GM18499 (cell line): ENCODE measurements at regions not wholly inside any gene's neighbourhood (a gene's known extent, or its start where the extent isn't known, plus 50 kb on each side); places are given as distances from the start of the nearest gene placed in this dataset.

ENCODE experiments used
- ATAC-seq: cut with Tn5 transposase; IDR thresholded peaks from one replicate; pipeline ENCODE4 v1.9.1; 2021; ENCODE audit warnings: moderate number of reproducible peaks; ENCODE audit not compliant: insufficient read depth, unreplicated experiment

DNA sequence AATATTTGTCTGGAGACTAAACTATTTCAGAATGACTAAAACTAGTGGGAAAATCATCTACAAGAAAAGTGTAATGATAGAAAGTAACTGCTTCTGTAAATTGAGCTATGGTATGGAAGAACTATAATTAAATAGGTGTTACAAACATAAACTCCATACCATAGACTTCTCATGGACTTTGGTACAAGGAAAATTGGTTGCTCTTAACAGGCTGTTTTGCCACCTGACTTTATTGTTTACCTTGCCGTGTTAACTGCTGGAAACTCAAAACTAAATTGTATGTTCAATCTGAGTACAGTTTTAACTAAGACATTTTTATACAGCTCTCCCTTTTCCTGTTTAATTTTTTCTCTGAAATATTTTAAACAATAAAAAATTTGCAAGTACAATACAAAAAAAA, 261.8 kb upstream of the POU3F2 start:
- no peak for ATAC-seq

GRCh38 chr6:98574984-98575383, 259.4 kb upstream of the POU3F2 start:
- no peak for ATAC-seq

DNA sequence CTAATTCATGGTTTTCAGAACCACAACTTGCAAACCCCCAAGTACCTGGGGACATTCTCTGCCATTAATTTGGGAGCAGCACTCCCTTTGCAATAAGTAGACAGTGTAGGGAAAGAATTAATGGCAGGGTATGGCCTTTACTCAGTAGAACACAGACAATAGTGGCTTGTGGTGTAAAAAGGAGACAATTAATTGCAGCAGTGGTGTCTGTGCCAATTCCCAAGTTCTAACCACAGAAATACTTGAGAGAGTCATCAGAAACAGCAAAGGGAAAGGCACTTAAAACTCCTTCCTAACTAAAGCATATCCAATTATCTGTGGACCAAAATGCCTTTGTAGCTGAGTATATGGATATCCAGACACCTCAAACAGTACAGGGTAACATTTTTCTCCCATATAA, 257.6 kb upstream of the POU3F2 start:
- ATAC-seq = no peak

DNA sequence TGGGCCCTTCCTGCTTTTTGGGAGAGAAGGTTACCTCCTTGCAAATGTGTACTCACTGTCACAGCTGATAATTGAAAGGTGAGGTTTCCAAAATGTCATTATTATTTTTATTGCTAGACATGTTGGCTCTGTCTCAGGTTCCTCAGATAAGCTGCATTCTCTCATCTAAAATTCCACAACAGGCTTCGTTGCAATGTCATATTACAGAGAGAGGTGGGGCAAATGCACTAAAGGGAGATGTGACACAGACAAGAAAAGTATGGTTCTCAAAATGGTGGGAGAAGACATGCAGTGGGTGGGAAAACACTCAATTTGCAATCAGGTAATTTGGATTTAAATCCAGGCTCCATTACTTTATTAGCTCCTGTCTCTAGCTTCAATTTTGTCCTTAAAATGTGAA, 256.4 kb upstream of the POU3F2 start:
- no peak for ATAC-seq

DNA sequence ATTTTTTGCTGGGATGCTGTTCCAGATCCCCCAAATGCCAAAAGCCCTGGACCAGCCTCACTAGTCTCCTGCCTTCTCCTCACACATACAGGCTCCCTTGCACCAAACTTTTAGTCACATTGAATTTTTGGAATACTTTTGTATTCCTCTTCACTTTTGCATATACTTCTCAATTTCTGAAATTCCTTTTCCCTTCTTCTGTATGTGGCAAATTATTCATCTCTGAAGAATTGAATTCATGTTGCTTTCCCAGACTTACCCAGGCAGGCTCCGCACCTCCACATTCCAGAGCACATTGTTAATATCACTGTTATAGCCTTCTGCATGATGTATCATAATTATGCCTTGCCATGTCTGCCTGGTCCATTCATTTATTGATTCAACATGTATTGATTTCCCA, 255.3 kb upstream of the POU3F2 start:
- ATAC-seq = no peak

- no peak for ATAC-seq
These were observed 254.4 kb upstream of the POU3F2 start for GRCh38 chr6:98579941-98580340.

GRCh38 chr6:98581705-98582104, 252.7 kb upstream of the POU3F2 start:
- no peak for ATAC-seq

DNA sequence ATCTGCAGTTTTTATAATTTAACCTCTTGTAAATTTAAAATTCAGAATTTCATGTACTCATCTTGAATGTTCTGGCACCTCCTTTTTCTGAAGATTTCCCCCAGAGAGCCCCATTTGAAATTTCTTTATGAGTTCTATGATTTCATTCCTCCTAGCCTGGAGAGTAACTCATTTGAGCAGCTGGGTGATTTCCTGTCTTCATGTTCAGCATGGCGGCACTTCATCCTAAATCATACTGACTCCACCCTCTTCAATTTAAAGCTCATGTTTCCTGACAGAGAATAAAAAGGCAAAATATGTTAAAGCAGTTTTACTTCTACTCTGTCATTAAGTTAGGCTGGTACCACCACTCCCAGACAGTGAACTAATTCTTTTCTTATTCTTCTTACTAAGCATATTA, 250.9 kb upstream of the POU3F2 start:
- no peak for ATAC-seq

DNA sequence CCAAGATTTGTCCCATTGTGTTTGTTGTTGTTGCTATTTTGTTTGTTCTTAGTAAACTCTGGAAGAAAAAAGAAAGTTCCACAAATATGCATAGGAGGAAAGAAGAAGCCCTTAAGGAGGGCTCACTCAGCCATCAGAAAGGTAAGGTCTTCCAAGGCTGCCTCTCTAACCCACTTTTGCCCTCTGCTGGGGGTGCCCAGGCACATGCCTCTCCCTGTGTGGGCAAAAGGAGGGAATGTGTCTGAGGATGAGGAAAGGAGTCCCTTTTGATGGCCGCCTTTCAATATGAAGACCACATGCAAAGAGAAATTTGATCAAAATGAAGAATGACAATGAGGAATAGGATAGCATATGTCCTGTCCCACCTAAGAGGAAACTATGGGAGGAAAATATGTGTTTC, 248.2 kb upstream of the POU3F2 start:
- no peak for ATAC-seq

DNA sequence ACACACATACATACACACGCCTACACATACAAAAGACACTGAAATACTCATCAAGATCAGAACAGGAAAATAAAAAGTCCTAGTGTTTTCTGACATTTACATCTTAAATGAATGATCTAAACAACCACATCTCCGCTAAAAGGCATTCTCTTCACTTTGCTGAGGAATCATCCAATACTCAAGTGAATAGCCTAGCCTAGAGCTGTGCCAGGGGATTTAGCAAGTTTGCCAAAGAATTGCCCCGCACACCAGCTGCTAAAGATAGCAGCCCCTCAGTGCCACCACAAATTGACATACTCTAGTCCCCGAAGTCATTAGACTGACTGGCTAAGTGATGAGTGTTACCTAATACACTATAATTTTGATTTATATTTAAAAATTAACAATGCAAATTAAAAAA, 246.8 kb upstream of the POU3F2 start:
- ATAC-seq = no peak

GRCh38 chr6:98589536-98589935, 244.8 kb upstream of the POU3F2 start:
- ATAC-seq = no peak

DNA sequence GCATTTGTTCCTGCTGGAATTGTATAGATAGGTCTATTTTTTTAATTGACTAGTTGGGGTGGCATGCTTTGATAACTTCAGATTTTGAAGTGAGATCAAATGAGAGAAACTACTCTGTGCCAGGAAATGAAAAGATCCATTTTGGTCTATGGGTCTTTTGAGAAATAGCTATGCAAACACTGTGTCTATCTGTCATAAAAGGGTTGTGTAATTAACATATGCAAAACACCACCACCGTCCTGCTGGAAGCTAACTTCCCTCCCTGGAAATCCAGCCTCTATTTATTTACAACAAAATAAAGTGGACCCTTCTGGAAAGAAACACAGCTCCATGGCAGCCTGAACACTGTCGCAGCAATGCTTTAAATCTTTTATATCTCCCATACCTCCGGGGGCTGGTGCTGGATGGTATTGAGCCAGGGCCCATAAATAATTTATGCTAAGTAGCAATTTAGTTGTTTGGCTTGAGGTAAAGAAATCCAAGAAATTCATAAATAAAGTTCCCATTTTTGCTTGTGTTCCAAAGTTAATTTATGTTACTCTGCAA, 244.2 kb upstream of the POU3F2 start:
- no peak for ATAC-seq

GRCh38 chr6:98590997-98591396, 243.4 kb upstream of the POU3F2 start:
- no peak for ATAC-seq

GRCh38 chr6:98593676-98594075, 240.7 kb upstream of the POU3F2 start:
- no peak for ATAC-seq

DNA sequence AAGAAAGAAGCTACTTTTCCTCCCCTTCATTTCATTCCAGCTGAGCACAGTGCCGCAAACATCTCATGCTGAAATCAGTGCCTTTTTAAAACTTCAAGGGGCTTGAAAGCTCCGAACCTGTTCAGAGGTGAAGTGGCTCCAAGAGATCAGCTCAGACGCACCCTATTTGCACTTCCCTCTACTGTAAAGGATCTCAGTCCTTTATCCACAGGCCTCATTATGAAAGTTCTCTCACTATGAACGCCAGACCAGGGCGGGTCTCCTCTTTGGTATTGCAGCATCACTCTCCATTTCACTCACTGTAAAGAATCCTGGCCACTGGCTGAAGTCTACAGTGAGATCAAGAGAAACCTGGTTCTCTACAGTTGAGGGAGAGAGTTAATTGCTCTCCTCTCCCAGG, 232.7 kb upstream of the POU3F2 start:
- no peak for ATAC-seq

GRCh38 chr6:98605705-98606104, 228.7 kb upstream of the POU3F2 start:
- no peak for ATAC-seq

DNA sequence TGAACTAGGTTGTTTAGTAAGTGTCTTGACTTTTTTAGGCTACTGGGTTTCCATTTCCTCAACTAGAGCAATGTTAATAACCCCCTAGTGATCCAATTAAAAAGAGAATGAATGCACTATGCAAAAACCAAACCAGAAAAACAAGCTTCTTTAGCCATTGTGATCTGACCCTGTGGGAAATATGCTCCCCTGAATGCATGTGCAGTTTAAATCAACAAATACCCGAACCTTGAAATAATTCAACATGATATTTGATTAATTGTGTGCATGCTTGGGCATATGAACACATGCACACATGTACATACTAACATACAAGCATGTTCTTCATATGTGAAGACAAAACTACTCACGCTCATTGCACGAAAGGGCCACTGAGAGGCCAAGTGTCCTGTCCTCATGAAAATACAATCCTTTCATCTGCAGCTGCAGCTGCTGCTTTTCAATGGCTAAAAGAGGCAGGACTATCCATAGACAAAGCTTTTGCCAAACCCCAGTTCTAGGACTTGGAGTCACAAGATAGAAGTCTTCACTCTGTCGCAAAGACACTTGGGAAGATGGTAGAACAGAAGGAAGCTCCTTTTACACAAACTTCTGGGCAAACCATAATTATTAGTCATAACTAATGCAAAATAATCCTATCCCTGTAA, 207.1 kb upstream of the POU3F2 start:
- no peak for ATAC-seq

DNA sequence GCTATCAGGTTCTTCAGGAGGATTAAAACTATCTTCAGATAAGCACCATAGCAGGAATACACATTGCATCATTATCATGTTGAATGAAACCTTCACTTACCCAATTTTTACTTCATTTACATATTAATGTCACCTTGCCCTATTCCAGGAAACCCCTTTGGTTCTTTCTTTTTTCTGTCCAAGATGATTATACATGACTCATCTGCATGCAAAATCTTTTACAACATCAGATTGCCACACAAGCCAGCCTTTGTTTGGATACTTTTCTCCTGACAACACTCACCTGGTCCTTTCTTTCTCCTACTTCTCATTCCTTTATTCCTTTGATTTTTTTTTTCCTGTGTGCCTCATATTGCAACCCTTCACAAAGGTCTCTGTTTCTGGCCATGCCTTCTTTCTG, 200.5 kb upstream of the POU3F2 start:
- no peak for ATAC-seq

DNA sequence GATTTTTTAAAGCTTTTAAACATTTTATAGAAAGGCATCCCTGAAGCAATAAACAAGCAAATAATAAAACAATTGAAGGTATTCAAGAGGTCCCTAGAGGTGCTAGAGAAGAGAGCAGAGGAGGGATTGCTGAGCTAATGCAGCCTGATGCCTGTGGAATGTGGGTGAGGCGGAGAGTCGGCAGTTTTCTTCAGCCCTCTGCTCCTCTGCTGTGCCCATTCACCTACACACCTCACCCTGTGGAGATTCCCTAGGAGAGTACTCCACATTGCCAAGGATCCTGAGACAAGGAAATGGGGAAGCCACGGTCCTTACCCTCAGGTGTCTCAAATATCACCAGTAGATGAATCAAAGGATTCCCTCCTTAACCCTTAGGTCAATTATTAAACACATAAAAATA, 199.8 kb upstream of the POU3F2 start:
- ATAC-seq = no peak

- ATAC-seq = no peak
These were observed 199.2 kb upstream of the POU3F2 start for GRCh38 chr6:98635191-98635590.

GRCh38 chr6:98636941-98637340, 197.4 kb upstream of the POU3F2 start:
- ATAC-seq = no peak

GRCh38 chr6:98639089-98639635, 195.2 kb upstream of the POU3F2 start:
- no peak for ATAC-seq
